Neural cell (in vitro differentiated cells): ENCODE measurements at regions not wholly inside any gene's neighbourhood (a gene's known extent, or its start where the extent isn't known, plus 50 kb on each side); places are given as distances from the start of the nearest gene placed in this dataset.

Experiments used
- H2AFZ ChIP-seq: fragments of 200-600, 300-800 bp; sonication (generic), shearing (Covaris generic); 2 replicates; pipeline ENCODE4 v1.6.0; 2014; ENCODE audit warnings: low read depth, mild to moderate bottlenecking, antibody characterized with exemption, low read length, moderate library complexity
- H3F3A ChIP-seq: fragments of 200-600 bp; shearing (Covaris generic); 2 replicates; pipeline ENCODE4 v1.6.1; 2016; ENCODE audit warnings: mild to moderate bottlenecking, moderate library complexity, mixed read lengths, antibody characterized with exemption, low read length; ENCODE audit not compliant: insufficient read depth, poor library complexity, severe bottlenecking
- H3K27ac ChIP-seq: fragments of 200-600, 300-800 bp; sonication (generic), shearing (Covaris generic); 2 replicates; pipeline ENCODE4 v1.5.1; 2014; ENCODE audit warnings: mild to moderate bottlenecking, low read length, moderate library complexity
- H3K27me3 ChIP-seq: fragments of 300-800, 200-600 bp; sonication (generic), shearing (Covaris generic); 2 replicates; pipeline ENCODE4 v1.6.0; 2014; ENCODE audit warnings: mild to moderate bottlenecking, low read depth, low read length, moderate library complexity; ENCODE audit not compliant: insufficient read depth
- H3K36me3 ChIP-seq: fragments of 300-800, 200-600 bp; sonication (generic), shearing (Covaris generic); 2 replicates; pipeline ENCODE4 v1.5.1; 2014; ENCODE audit warnings: mild to moderate bottlenecking, antibody characterized with exemption, low read length, moderate library complexity; ENCODE audit not compliant: insufficient read depth
- H3K4me2 ChIP-seq: fragments of 300-800, 200-600 bp; sonication (generic), shearing (Covaris generic); 2 replicates; pipeline ENCODE4 v1.6.0; 2014; ENCODE audit warnings: mild to moderate bottlenecking, low read length
- H3K4me3 ChIP-seq: fragments of 300-800, 200-600 bp; sonication (generic), shearing (Covaris generic); 2 replicates; pipeline ENCODE4 v1.5.1; 2014; ENCODE audit warnings: mild to moderate bottlenecking, low read length, moderate library complexity
- H3K79me2 ChIP-seq: fragments of 200-600 bp; shearing (Covaris generic); replicated peaks from 2 replicates; pipeline ENCODE4 v1.6.0; 2014; ENCODE audit warnings: mild to moderate bottlenecking, low read length, moderate library complexity; ENCODE audit not compliant: insufficient read depth
- H3K9ac ChIP-seq: fragments of 300-800, 200-600 bp; sonication (generic), shearing (Covaris generic); 2 replicates; pipeline ENCODE4 v1.6.1; 2016; ENCODE audit warnings: mild to moderate bottlenecking, low read length, mixed read lengths
- H3K9me2 ChIP-seq: fragments of 200-600 bp; shearing (Covaris generic); 2 replicates; pipeline ENCODE4 v1.6.1; 2016; ENCODE audit warnings: mild to moderate bottlenecking, low read length, mixed read lengths; ENCODE audit not compliant: insufficient read depth
- H3K9me3 ChIP-seq: fragments of 200-600, 300-800 bp; sonication (generic), shearing (Covaris generic); 2 replicates; pipeline ENCODE4 v1.6.1; 2016; ENCODE audit warnings: mild to moderate bottlenecking, mixed run types, low read length, moderate library complexity, mixed read lengths
- H4K20me1 ChIP-seq: fragments of 200-600 bp; shearing (Covaris generic); 2 replicates; pipeline ENCODE4 v1.6.1; 2016; ENCODE audit warnings: mild to moderate bottlenecking, mixed run types; ENCODE audit not compliant: insufficient read depth
- CTCF ChIP-seq: fragments of 450-650 bp; IDR thresholded peaks from 2 replicates; pipeline ENCODE4 v1.5.1; 2014; ENCODE audit warnings: antibody characterized with exemption, mild to moderate bottlenecking, moderate library complexity; ENCODE audit not compliant: poor library complexity, severe bottlenecking
- EP300 ChIP-seq: fragments of 450-650 bp; conservative IDR thresholded peaks from 2 replicates; pipeline ENCODE4 v1.6.1; 2014; ENCODE audit warnings: antibody characterized with exemption, mild to moderate bottlenecking, moderate library complexity; ENCODE audit not compliant: poor library complexity, severe bottlenecking
- EZH2 ChIP-seq: fragments of 200-600, 300-800 bp; shearing (Covaris generic), sonication (generic); IDR thresholded peaks from 2 replicates; pipeline ENCODE4 v1.6.1; 2014; ENCODE audit warnings: antibody characterized with exemption, low read length, borderline replicate concordance, mild to moderate bottlenecking; ENCODE audit not compliant: insufficient read depth, poor library complexity, severe bottlenecking
- MXI1 ChIP-seq: fragments of 450-650 bp; conservative IDR thresholded peaks from 2 replicates; pipeline ENCODE4 v1.6.1; 2014; ENCODE audit warnings: antibody characterized with exemption, mild to moderate bottlenecking; ENCODE audit not compliant: poor library complexity, severe bottlenecking
- POLR2AphosphoS5 ChIP-seq: IDR thresholded peaks from 2 replicates; pipeline ENCODE4 v1.6.1; 2012
- RAD21 ChIP-seq: fragments of 450-650 bp; conservative IDR thresholded peaks from 2 replicates; pipeline ENCODE4 v1.6.1; 2014; ENCODE audit warnings: antibody characterized with exemption, mild to moderate bottlenecking, moderate library complexity
- REST ChIP-seq: IDR thresholded peaks from 2 replicates; pipeline ENCODE4 v1.6.1; 2012; ENCODE audit warnings: borderline replicate concordance
- SMC3 ChIP-seq: fragments of 450-650 bp; conservative IDR thresholded peaks from 2 replicates; pipeline ENCODE4 v1.6.1; 2014; ENCODE audit warnings: antibody characterized with exemption, mild to moderate bottlenecking, moderate library complexity; ENCODE audit not compliant: poor library complexity
- TAF1 ChIP-seq: IDR thresholded peaks from 2 replicates; pipeline ENCODE4 v1.6.1; 2012; ENCODE audit warnings: low read depth

GRCh38 chr1:96414598-96414997 lies 307.0 kb upstream of the PTBP2 start:
- no peaks in the 10 kb centered on the region for H3K9me3 ChIP-seq
- no peak overlapping the region for H3K4me3 ChIP-seq
- no peaks in the 10 kb centered on the region for H3K79me2 ChIP-seq
- TF ChIP-seq MXI1 (no peak), POLR2AphosphoS5 (no peak), TAF1 (no peak), REST (no peak), EP300 (no peak), CTCF (no peak), SMC3 (no peak), RAD21 (no peak), EZH2 (no peak)
- no peaks in the 10 kb centered on the region for H3K9me2 ChIP-seq
- H3K27ac ChIP-seq: no peak overlapping the region
- H3K9ac ChIP-seq: no peak overlapping the region
- no peaks in the 10 kb centered on the region for H4K20me1 ChIP-seq
- no peak overlapping the region for H3K4me2 ChIP-seq
- no peaks in the 10 kb centered on the region for H3K36me3 ChIP-seq
- no peaks in the 10 kb centered on the region for H3F3A ChIP-seq
- H2AFZ ChIP-seq: no peak overlapping the region
- H3K27me3 ChIP-seq: no peaks in the 10 kb centered on the region

- Histone ChIP-seq H3F3A (no peaks in the 10 kb centered on the region), H2AFZ (no peak overlapping the region), H3K9ac (no peak overlapping the region)
These were observed 305.4 kb upstream of the PTBP2 start for GRCh38 chr1:96416111-96416595.

More at GRCh38 chr1:96416111-96416595, 305.4 kb upstream of the PTBP2 start:
- no peak overlapping the region for H3K4me3 ChIP-seq
- H3K9me3 ChIP-seq: no peaks in the 10 kb centered on the region
- no peaks in the 10 kb centered on the region for H3K79me2 ChIP-seq
- H4K20me1 ChIP-seq: no peaks in the 10 kb centered on the region
- no peak overlapping the region for H3K27ac ChIP-seq
- no peak overlapping the region for H3K4me2 ChIP-seq
- TF ChIP-seq EZH2 (no peak), SMC3 (no peak), TAF1 (no peak), CTCF (no peak), RAD21 (no peak), EP300 (no peak), MXI1 (no peak), REST (no peak), POLR2AphosphoS5 (no peak)
- H3K27me3 ChIP-seq: no peaks in the 10 kb centered on the region
- H3K9me2 ChIP-seq: no peaks in the 10 kb centered on the region
- H3K36me3 ChIP-seq: no peaks in the 10 kb centered on the region
